Muscle layer of duodenum (tissue), 2 donors: ENCODE measurements at regions not wholly inside any gene's neighbourhood (a gene's known extent, or its start where the extent isn't known, plus 50 kb on each side); places are given as distances from the start of the nearest gene placed in this dataset.

Experiments
- H3K27ac ChIP-seq: one replicate; pipeline ENCODE4 v1.7.0; 2013; ENCODE audit warnings: mild to moderate bottlenecking, low read length
- H3K27me3 ChIP-seq: one replicate; pipeline ENCODE4 v1.7.0; 2013; ENCODE audit warnings: low read depth, mild to moderate bottlenecking, control low read depth, low read length
- H3K36me3 ChIP-seq, 2 donors: one replicate each; pipeline ENCODE4 v1.7.0; 2013; ENCODE audit warnings: low read length in 2 of 2, control low read depth in 1 of 2, mild to moderate bottlenecking in 1 of 2; ENCODE audit not compliant: insufficient read depth in 2 of 2, control insufficient read depth in 1 of 2
- H3K4me1 ChIP-seq, 2 donors: one replicate each; pipeline ENCODE4 v1.7.0; 2013; ENCODE audit warnings: low read length in 2 of 2, mild to moderate bottlenecking in 2 of 2, control low read depth in 1 of 2, moderate library complexity in 1 of 2; ENCODE audit not compliant: insufficient read depth in 2 of 2, control insufficient read depth in 1 of 2
- H3K4me3 ChIP-seq, 2 donors: one replicate each; pipeline ENCODE4 v1.7.0; 2013; ENCODE audit warnings: low read length in 2 of 2, low read depth in 1 of 2, mild to moderate bottlenecking in 1 of 2
- H3K9me3 ChIP-seq, 2 donors: one replicate each; pipeline ENCODE4 v1.7.0; 2013; ENCODE audit warnings: low read length in 2 of 2, control low read depth in 1 of 2, mild to moderate bottlenecking in 1 of 2; ENCODE audit not compliant: control insufficient read depth in 1 of 2
- donor health status: healthy.

GRCh38 chr9:2359891-2360471, 261.6 kb upstream of the VLDLR start:
- H3K36me3 ChIP-seq = no peaks in the 10 kb centered on the region
- no peak overlapping the region for H3K27ac ChIP-seq
- H3K4me3 ChIP-seq = no peak overlapping the region
- no peaks in the 10 kb centered on the region for H3K4me1 ChIP-seq
- no peaks in the 10 kb centered on the region for H3K27me3 ChIP-seq
- H3K9me3 ChIP-seq = no peaks in the 10 kb centered on the region

- no peak overlapping the region for H3K27ac ChIP-seq
- no peak overlapping the region for H3K4me3 ChIP-seq
- H3K4me1 ChIP-seq = no peaks in the 10 kb centered on the region
- no peaks in the 10 kb centered on the region for H3K27me3 ChIP-seq
- H3K36me3 ChIP-seq = no peaks in the 10 kb centered on the region
- H3K9me3 ChIP-seq = no peaks in the 10 kb centered on the region
Observed at GRCh38 chr9:2362150-2362549, 259.4 kb upstream of the VLDLR start.

- Histone ChIP-seq H3K36me3 (no peaks in the 10 kb centered on the region), H3K27me3 (no peaks in the 10 kb centered on the region), H3K9me3 (no peaks in the 10 kb centered on the region), H3K4me1 (no peaks in the 10 kb centered on the region), H3K4me3 (no peak overlapping the region), H3K27ac (no peak overlapping the region)
Observed at GRCh38 chr9:2363138-2363745, 258.3 kb upstream of the VLDLR start.

DNA sequence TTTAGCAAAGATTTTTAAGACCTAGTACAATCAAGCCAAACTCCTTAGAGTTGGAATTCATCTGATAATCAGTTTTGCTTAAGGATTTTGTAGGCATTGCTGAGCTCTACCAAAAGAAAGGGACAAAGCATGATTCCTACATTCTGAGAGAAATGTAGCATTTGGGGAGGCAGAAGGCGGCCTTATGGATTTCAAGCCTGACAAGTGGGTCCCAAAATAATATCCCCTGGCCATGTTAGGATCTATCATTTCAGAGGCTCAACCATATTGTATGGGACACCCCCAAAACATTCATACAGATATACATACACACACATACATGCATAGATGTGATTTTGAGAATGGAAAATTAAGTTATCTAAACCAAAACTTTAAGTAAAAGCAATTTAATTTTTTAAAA, 257.8 kb upstream of the VLDLR start:
- Histone ChIP-seq H3K9me3 (no peaks in the 10 kb centered on the region), H3K4me1 (no peaks in the 10 kb centered on the region), H3K4me3 (no peak overlapping the region), H3K36me3 (no peaks in the 10 kb centered on the region), H3K27ac (no peak overlapping the region), H3K27me3 (no peaks in the 10 kb centered on the region)

DNA sequence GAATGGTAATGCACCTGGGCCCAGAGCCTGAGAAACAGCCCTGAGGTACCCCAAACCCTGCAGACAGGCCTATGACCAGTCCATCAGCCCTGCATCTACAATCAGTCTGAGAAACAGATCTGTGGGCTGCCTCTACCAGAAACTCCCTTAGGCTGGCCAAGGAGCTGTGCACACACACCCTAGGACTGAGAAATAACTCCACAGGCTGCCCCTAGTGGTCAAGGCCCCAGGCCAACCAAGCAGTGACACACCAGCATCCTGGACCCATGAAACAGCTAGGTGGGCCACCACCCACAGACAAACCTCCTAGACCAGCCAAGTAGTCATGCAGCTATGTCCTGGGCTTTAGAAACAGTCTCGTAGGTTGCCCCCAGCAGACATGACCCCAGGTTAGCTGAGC, 253.6 kb upstream of the VLDLR start:
- no peaks in the 10 kb centered on the region for H3K4me1 ChIP-seq
- H3K27me3 ChIP-seq = no peaks in the 10 kb centered on the region
- H3K9me3 ChIP-seq = no peaks in the 10 kb centered on the region
- no peak overlapping the region for H3K4me3 ChIP-seq
- no peaks in the 10 kb centered on the region for H3K36me3 ChIP-seq
- H3K27ac ChIP-seq = no peak overlapping the region

DNA sequence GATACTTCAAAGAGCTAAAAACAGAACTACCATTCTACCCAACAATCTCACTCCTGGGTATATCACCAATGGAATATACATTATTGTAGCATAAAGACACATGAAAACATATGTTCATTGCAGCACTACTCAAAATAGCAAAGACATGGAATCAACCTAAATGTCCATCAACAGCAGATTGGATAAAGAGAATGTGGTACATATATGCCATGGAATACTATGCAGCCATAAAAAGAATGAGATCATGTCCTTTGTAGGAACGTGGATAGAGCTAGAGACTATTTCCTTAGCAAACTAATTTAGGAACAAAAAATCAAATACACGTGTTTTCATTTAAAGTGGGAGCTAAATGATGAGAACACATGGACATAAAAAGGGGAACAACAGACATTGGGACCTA, 247.9 kb upstream of the VLDLR start:
- H3K27ac ChIP-seq = no peak overlapping the region
- H3K4me1 ChIP-seq = no peaks in the 10 kb centered on the region
- H3K9me3 ChIP-seq = no peaks in the 10 kb centered on the region
- no peaks in the 10 kb centered on the region for H3K36me3 ChIP-seq
- H3K27me3 ChIP-seq = no peaks in the 10 kb centered on the region
- H3K4me3 ChIP-seq = no peak overlapping the region

- no peaks in the 10 kb centered on the region for H3K27me3 ChIP-seq
- no peak overlapping the region for H3K4me3 ChIP-seq
- no peaks in the 10 kb centered on the region for H3K4me1 ChIP-seq
- no peaks in the 10 kb centered on the region for H3K9me3 ChIP-seq
- H3K27ac ChIP-seq = no peak overlapping the region
- H3K36me3 ChIP-seq = no peaks in the 10 kb centered on the region
Observed at GRCh38 chr9:2375114-2375513, 246.5 kb upstream of the VLDLR start.

GRCh38 chr9:2377117-2377516, 244.5 kb upstream of the VLDLR start:
- Histone ChIP-seq H3K36me3 (no peaks in the 10 kb centered on the region), H3K27ac (no peak overlapping the region), H3K9me3 (no peaks in the 10 kb centered on the region), H3K4me1 (no peaks in the 10 kb centered on the region), H3K27me3 (no peaks in the 10 kb centered on the region), H3K4me3 (no peak overlapping the region)

DNA sequence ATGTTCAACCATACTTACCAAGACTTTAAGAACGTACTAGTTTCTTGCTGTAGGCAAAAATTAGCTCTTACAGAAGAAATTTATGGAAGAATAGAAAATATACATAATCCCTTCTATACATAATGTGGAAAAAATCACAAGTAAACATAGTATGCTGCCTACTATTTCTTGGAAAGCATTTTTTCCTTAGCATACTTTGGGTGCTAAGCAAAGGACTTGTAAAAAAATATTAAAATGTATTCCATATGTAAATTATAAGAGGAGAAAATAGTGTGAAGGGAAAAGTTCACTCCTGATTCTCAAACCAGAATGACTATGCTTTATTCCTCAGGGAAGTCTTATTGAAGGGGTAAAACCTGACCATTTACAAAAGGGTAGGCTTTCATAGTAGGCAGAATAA, 243.8 kb upstream of the VLDLR start:
- Histone ChIP-seq H3K27me3 (no peaks in the 10 kb centered on the region), H3K27ac (no peak overlapping the region), H3K4me3 (no peak overlapping the region), H3K9me3 (no peaks in the 10 kb centered on the region), H3K36me3 (no peaks in the 10 kb centered on the region), H3K4me1 (no peaks in the 10 kb centered on the region)

DNA sequence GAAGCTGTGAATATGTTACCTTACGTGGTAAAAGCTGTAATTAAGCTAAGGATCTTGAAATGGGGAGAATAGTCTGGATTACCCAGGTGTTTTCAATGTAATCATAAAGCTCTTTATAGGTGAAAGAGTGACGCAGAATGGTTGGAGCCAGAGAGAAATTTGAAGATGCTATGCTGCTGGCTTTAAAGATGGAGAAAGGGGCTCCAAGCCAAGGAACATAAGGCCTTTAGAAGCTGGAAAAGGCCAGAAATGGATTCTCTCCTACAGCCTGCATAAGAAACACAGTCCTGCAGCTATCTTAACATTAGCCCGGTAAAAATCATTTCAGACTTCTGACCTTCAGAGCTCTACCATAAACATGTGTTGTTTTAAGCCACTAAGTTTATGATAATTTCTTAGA, 243.3 kb upstream of the VLDLR start:
- Histone ChIP-seq H3K27me3 (no peaks in the 10 kb centered on the region), H3K4me1 (no peaks in the 10 kb centered on the region), H3K4me3 (no peak overlapping the region)

GRCh38 chr9:2378816-2379215, 242.8 kb upstream of the VLDLR start:
- Histone ChIP-seq H3K4me3 (no peak overlapping the region), H3K27ac (no peak overlapping the region), H3K27me3 (no peaks in the 10 kb centered on the region), H3K4me1 (no peaks in the 10 kb centered on the region), H3K36me3 (no peaks in the 10 kb centered on the region), H3K9me3 (no peaks in the 10 kb centered on the region)

More for the DNA sequence above, 243.3 kb upstream of the VLDLR start:
- H3K9me3 ChIP-seq = no peaks in the 10 kb centered on the region
- no peak overlapping the region for H3K27ac ChIP-seq
- no peaks in the 10 kb centered on the region for H3K36me3 ChIP-seq

DNA sequence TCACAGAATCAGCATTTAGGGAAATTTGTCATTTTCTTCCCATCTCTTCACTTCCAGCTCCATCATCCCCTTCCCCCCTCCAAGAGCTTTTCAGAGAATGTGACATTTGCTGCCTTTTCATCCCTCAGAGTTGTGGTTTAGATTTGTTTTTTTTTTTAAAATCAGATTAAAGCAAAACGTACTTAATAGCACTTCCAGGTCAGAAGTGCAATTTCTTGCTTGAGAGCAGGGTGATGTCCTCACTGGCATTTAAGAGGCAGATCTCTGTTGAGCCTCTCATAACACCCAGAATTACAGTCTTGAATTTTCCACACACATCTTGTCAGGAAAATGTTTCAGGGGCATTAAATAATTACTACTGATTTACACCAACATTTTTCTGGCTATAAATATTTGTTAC, 236.8 kb upstream of the VLDLR start:
- Histone ChIP-seq H3K36me3 (no peaks in the 10 kb centered on the region), H3K27me3 (no peaks in the 10 kb centered on the region), H3K4me3 (no peak overlapping the region), H3K27ac (no peak overlapping the region), H3K9me3 (no peaks in the 10 kb centered on the region), H3K4me1 (no peaks in the 10 kb centered on the region)
